Transverse colon (tissue), 4 donors: ENCODE measurements at regions not wholly inside any gene's neighbourhood (a gene's known extent, or its start where the extent isn't known, plus 50 kb on each side); places are given as distances from the start of the nearest gene placed in this dataset.

Source experiments
- EP300 ChIP-seq: sonication (generic); formaldehyde crosslinking; IDR thresholded peaks from one replicate; pipeline ENCODE4 v1.6.1; 2017; ENCODE audit warnings: antibody characterized with exemption, low read depth
- POLR2A ChIP-seq: fragments of 450-650 bp; IDR thresholded peaks from one replicate; pipeline ENCODE4 v1.6.1; 2016; ENCODE audit warnings: antibody characterized with exemption, mild to moderate bottlenecking, moderate library complexity
- POLR2AphosphoS5 ChIP-seq, 3 donors: sonication (generic); formaldehyde crosslinking; IDR thresholded peaks; one replicate each; pipeline ENCODE4 v1.6.1; 2016; ENCODE audit warnings: antibody characterized with exemption in 3 of 3
- TF ChIP-seq, protein P1 (sequence below), 5 experiments: fragments of 200-600 bp in 3 of 5; fragments of 450-650 bp in 2 of 5; sonication (generic) in 3 of 5; IDR thresholded peaks; 1 replicate in 2 of 5; 2 replicates in 3 of 5; pipeline ENCODE4 v1.5.1; 2016 to 2017; ENCODE audit warnings: antibody characterized with exemption in 5 of 5, inconsistent platforms in 3 of 5, mild to moderate bottlenecking in 2 of 5, moderate library complexity in 1 of 5

DNA sequence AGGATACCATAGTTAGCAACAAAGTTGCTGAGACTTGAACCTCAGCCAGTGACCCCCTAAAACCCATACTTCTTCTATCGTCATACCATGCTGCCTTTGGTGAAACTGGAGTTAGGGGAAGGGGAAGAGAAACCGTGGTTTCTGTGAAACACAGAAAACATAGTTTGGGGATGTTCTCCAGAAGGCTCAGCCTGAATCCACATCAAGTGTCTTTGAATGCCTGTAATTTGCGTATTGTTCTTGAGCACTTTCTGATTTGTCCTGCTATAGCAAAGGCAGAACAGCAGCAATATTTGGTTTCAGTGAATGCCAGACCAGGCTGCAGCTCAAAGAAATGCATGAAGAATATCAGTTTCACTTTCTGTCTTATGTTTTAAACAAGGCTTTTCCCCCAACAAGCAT is 258.7 kb downstream of the TTC32 start:
- TF ChIP-seq, protein P1, sequence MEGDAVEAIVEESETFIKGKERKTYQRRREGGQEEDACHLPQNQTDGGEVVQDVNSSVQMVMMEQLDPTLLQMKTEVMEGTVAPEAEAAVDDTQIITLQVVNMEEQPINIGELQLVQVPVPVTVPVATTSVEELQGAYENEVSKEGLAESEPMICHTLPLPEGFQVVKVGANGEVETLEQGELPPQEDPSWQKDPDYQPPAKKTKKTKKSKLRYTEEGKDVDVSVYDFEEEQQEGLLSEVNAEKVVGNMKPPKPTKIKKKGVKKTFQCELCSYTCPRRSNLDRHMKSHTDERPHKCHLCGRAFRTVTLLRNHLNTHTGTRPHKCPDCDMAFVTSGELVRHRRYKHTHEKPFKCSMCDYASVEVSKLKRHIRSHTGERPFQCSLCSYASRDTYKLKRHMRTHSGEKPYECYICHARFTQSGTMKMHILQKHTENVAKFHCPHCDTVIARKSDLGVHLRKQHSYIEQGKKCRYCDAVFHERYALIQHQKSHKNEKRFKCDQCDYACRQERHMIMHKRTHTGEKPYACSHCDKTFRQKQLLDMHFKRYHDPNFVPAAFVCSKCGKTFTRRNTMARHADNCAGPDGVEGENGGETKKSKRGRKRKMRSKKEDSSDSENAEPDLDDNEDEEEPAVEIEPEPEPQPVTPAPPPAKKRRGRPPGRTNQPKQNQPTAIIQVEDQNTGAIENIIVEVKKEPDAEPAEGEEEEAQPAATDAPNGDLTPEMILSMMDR (IDR thresholded peaks at IDR 0.05), result no peak
- TF ChIP-seq POLR2A (no peak), POLR2AphosphoS5 (IDR thresholded peaks at IDR 0.05) (no peak), EP300 (no peak)
